Non-pigmented ciliary epithelial cell (primary cell): ENCODE measurements at regions not wholly inside any gene's neighbourhood (a gene's known extent, or its start where the extent isn't known, plus 50 kb on each side); places are given as distances from the start of the nearest gene placed in this dataset.

ENCODE experiments used
- DNase-seq: peaks from one replicate; pipeline ENCODE4 v3.0.0-alpha.2; 2010; ENCODE audit warnings: low read depth

- no peak for DNase-seq
These were observed 84.8 kb upstream of the PTPRM start for GRCh38 chr18:7482342-7482741.

GRCh38 chr18:7485616-7486015 lies 81.5 kb upstream of the PTPRM start:
- DNase-seq, result no peak

DNA sequence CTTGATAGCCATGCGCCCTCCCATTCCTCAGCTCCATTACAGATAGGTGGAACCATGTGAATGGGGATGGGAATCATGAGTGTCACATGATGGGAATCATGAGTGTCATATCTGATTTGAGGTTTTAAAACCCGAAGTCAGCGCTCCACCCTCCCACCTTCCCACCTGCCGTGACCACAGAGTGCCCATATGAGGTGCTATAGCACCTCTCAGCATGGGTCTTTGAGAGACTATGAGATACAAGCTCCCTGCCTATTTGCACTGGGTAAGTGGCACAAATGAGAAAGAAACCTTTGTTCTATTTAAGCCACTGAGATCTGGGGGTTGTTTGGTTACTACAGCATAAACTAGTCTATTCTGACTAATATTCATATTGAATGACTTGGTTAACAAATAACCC lies 78.5 kb upstream of the PTPRM start:
- no peak for DNase-seq

GRCh38 chr18:7490104-7490503 lies 77.0 kb upstream of the PTPRM start:
- no peak for DNase-seq

DNA sequence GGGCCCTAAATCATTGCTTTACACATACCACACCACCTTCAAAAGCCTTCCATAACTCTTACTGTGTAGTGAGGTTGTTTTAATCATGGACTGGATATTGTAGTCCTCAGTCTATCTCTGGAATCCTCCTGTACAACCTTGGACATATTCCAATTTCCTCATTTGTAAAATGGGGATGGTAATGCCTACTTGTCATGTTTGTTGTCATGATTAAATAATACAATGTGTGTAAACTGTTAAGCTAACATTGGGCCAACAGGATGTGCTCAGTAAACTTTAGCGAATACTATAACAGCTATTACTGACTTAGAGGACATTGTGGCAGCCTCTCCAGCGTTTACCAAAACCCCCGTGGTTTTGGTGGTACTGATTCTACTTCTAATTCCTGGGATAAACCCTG lies 74.7 kb upstream of the PTPRM start:
- no peak for DNase-seq

DNA sequence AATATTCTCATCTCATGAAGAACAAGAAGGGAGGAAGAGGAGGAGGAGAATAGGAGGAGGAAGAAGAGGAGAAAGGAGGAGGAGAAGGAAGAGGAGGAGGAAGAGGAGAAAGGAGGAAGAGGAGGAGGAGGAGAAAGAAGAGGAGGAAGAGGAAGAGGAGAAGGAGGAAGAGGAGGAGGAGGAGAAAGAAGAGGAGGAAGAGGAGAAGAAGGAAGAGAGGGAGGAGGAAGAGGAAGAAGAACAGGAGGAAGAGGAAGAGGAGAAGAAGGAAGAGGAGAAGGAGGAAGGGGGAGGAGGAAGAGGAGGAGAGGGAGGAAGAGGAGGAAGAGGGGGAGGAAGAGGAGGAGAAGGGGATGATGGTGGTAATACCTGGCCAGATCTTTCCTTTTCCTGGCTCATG lies 70.0 kb upstream of the PTPRM start:
- DNase-seq, result no peak

- no peak for DNase-seq
These were observed 56.0 kb upstream of the PTPRM start for GRCh38 chr18:7511106-7511505.

DNA sequence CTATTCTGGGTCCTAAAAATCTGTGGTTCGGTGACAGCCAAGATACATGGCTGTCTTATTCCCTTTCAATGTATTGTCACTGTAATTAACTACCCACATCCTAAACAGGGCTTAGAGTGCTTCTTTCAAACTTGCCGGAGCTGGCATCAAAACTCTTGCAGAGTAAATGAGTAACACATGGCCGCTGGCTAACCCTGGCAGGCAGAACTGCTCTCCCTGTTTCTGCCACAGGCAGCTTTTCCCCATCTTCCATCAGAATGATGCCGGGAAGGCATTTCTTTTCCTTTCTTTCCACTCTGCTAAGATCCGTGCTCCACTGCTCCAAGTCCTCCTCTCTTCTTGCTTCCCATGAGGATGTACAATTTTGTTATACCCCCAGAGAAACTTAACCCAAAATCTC lies 54.8 kb upstream of the PTPRM start:
- DNase-seq, result no peak

DNA sequence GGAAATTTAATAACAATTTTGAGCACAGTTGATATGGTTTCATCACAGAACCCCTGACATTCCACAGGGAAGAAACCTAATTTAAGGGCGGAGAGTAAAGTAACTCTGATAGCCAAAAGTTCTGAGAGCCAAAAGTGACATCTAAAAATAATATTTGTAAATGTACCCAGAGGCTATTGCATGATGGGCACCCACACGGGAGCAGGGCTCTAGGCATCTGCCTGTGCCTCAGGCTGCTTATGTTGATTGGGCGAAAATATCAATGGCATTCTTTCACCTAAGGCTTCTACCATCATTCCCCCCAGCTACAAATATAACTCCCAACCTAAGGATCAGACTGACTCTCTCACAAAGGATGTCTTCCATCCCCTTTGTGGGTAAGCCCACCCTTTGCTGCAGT lies 54.1 kb upstream of the PTPRM start:
- DNase-seq, result no peak

GRCh38 chr18:7514796-7515440 lies 52.2 kb upstream of the PTPRM start:
- DNase-seq, result no peak

DNA sequence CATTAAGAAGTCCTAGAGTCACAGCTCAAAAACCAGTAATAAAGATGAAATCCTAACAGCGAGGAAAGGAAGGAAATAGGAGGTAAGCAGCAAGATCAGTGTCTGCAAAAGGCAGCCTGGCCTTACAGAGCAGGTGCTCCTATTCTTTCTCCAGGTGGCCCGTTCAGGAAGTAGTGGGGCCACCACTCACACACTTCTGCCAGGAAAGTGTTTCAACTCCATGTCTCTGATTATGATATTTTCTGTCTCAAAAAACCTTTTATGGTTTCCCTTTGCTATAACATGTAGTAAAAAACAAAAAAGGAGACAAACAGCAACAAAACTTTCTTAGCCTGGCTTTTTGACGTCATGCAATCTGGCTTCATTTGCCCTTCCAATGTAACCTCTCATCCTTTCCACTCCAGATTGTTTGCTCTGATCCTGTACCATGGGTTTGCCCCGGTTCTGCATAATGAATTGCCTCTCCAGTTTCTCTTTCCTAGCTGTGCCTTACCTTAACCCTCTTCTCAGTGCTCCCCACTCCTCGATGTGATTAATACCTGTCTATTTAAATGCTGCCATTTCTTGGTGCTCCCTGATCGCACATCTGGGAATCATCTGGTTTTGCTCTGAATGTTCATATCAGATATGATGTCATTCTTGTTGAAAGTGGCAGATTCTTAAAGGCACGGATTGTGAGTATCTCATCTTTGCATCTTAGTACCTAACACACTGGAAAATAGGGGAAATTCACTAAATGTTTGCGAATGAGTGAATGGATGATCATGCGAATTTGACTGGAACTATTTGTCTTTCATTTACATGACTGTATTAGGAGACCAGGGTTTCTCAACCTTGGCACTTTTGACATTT lies 50.6 kb upstream of the PTPRM start:
- DNase-seq, result no peak
